Activated T-cell treated with anti-CD3 and anti-CD28 coated beads for 1 hour (primary cell): ENCODE measurements at regions not wholly inside any gene's neighbourhood (a gene's known extent, or its start where the extent isn't known, plus 50 kb on each side); places are given as distances from the start of the nearest gene placed in this dataset.

Experiments
- DNase-seq: peaks from one replicate; pipeline ENCODE4 v3.0.0-alpha.2; 2020; ENCODE audit warnings: low read depth

- DNase-seq: no peak
Measured at GRCh38 chr1:75984781-75985180, 52.6 kb upstream of the ASB17 start.

DNA sequence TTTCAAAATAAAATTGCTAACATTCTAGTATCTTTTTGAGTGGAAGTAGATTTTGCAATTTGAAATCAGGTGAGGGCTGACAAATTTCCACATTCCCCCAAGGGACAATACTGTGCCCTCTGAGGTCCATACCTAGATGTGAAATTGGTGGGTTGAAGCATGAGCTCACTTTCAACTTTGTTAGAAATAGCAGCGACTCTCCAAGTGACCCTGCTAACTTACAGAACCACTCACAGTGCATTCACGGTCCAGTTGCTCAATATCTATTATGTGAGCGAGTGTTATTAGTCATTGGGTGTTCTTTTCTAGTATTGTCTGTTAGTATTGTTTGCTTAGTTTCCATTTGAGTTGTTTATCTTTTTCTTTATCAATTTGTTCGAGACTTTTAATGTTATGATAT is 53.6 kb upstream of the ASB17 start:
- DNase-seq: no peak

DNA sequence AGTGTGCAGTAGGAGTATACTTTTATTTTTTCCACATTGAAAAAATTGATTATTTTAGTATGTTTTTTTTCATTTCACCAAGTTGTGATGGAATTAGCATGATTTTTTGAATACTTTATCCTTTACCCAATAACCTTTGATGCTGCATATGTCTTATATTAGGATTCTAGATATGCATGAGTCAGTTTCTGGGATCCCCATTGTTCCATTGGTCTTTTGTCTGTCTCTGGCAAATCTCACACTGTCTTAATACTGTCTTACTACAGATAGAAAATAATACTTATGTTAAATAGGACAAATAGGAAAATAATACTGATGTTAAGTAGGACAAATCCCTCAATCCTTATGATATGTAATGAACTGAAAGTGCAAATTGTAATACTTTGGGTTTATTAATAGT is 54.3 kb upstream of the ASB17 start:
- no peak for DNase-seq

- no peak for DNase-seq
Measured at GRCh38 chr1:75989121-75989520, 56.9 kb upstream of the ASB17 start.

DNA sequence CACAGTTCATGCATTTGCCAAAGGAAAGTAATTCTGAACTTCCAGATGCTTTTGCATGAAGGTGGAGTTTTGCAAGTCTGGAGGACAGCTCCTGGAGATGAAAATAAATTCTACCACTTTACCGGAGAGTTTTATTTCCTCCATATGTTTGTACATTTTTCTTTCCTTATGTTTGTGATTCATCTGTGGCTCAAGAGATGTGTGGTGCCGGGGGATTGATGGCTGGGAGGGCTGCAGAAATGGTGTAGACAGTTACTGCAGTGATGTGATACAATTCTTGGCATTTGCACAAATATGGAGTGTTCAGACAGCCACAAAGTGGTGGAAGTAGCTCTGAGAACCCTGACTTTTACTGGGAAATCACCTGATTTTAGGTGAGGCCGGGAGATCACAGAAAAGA is 58.5 kb upstream of the ASB17 start:
- DNase-seq: no peak

DNA sequence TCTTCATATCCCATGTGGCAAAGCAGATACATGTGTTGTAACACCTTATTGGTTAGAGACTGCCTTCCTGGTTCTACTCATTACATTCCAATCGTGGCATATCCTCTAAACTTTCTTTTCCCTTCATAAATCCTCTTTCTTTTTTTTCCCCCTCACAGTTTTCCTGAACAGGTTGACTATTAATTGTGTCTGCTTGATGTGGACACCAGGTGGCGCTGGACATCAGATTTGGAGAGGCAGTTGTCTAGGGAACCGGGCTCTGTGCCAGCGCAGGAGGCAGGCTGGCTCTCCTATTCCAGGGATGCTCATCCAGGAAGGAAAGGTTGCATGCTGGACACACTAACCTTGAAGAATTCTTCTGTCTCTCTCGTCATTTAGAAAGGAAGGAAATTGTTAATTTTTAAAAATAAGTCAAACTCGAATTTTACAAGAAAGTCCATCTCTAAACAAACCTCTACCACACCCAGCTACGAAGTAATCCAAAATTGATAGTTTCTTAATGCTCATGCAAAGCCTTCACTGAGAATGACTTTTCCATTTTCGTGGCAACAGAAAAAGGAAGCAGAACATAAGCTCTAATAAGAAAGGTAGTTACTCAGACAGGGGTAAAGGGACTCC is 59.4 kb upstream of the ASB17 start:
- peak; percentile 71 for DNase-seq

DNA sequence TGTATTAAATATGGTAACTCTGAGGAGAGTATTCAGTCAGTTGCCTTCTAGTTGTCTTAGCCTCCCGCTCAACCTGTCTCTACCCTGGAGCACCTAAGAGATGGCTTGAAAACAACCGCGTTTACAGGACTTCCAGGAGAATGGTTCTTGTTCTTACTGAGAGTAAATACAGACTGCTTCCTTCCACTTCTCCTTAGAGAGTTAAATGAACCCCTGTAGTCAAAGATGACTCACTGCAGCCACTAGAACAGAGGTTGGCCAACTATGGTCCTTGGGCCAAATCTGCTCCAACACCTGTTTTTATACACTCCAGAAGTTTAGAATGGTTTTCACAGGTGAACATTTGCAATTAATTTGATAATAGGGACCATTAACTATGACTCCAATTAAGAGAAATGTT is 60.1 kb upstream of the ASB17 start:
- no peak for DNase-seq

DNA sequence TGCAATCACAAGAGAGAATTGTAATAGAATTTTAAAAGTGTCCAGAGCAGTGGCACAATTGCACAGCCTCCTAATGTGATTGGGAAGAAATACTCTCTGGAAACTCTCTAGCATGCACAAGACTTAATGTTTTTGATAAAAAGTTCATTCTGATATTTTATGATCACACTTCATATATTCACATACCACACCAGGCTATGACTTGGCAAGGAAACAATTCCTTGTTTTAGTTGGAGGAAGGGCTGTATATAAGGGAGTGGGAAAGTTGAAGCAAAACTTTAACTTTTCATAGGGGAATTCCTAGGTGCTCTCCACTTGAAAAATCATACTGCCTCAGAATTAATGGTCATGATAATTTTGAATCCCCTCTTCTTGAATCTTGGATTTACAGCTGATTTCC is 61.5 kb upstream of the ASB17 start:
- DNase-seq: no peak

GRCh38 chr1:75996196-75996595 is 64.0 kb upstream of the ASB17 start:
- DNase-seq: no peak

DNA sequence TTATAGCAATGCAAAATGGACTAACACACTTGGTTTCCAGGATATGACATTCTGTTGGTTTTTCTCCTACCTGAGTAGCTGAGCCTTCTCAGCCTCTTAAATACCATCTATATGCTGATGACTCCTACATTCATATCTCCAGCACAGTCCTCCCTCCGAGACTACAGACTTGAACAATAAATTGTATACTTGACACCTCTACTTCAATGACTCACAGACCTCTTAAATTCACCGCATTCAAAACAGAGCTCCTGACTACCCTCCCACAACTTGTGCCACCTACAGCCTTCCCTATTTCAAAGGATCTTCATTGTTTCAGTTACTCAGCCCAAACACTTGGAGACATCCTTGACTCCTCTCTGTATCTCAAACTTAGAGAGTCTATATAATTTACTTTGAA is 66.8 kb upstream of the ASB17 start:
- no peak for DNase-seq

DNA sequence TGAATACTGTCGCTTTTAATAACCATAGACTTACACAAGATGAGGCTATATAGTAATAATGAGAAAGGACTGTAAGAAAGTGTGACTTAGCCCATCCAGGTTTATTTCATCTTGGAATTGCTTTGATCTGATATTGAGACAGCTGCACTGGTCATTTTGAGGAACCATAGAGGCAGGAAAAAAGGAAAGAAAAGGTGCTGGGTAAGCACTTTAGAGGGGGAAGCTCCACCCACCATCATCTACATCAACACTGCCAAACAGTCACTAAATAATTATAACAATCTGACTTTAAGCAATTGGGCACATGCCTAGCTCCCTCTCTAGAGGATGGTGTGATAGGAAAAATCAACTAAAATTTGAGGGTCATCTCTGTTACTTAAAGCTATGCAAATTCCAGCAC is 70.6 kb upstream of the ST6GALNAC3 start:
- DNase-seq: no peak

DNA sequence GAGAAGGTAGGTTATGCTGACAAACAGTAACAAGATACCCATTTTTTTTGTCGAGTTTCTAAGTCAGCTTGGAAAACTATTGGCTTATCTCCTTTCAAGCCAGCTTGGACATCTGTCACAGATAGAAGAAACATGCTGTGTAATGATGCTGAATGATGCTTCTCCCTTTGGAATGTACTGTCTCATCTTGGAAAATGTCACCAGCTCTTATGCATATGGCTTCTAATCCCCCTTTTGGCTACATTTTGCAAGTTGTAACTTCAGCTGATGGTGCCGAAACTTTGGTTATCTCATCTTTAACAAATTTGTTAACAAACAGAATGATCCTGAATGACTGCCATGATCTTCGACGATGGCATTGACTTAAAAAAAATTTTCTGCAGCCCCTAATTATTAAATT is 68.8 kb upstream of the ST6GALNAC3 start:
- DNase-seq: no peak

DNA sequence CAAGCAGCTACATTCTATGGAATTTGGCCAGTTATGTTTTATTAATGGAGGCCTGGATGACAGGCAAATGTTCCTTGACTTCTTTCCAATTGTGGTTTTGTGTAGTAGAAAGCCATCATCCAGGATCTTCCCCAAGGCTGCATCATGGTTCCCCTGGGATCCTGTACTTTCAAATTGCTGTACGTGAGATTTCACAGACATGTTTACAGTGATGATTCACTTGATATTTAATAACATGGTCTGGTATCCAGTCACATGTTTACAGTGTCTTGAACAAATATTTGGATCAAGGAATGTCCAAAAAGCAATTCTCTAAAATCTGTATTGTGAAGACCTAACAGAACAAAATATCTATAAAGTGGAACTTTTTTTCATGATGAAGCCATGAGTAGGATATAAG is 68.3 kb upstream of the ST6GALNAC3 start:
- no peak for DNase-seq

DNA sequence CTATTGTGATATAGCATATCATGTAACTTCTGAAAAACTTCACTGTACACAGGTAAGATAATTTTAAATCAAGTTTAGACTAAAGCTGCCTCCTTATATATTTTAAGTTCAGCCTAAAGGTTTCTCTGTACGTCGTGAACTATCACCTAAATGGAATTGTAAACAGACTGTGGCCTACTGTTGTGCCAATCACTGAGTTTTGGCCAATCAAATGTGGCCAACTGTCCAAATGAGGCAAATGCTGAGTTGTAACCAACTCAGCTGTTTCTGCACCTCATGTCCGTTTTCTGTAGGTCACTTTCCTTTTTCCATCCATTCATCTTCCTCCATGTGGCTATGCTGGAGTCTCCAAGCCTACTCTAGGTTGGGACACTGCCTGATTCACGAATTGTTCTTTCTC is 63.7 kb upstream of the ST6GALNAC3 start:
- no peak for DNase-seq

- no peak for DNase-seq
Measured at GRCh38 chr1:76012341-76013205, 62.0 kb upstream of the ST6GALNAC3 start.

GRCh38 chr1:76013206-76013581 is 61.4 kb upstream of the ST6GALNAC3 start:
- DNase-seq: no peak

DNA sequence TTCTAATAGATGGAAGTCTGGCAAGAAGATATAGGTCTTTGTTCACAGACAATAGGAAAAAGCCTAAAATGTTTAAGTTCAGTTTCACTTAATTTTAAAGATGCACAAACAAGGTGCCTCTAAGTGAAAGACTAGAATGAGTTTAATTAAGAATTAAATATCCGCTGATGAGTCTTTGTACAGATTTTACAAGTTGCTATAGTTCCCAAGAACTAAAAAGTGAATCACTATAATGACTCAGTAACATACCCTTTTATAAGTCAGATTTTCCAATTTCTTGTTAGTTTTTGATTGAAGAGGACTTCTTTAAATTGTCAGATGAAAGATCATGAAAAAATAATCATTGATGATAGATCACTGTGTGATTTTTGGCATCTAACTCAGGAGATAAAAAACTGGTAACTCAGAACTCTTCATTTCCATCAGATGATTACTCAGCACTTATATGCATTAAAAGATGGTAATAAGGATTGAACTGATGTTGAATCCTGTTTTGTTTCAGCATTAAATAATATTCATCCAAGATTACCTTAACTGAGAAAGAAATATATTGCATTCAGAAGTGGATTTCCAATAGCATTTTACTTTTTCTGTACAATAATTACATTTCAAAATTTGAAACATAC is 59.0 kb upstream of the ST6GALNAC3 start:
- DNase-seq: no peak

GRCh38 chr1:76018045-76018444 is 56.5 kb upstream of the ST6GALNAC3 start:
- no peak for DNase-seq

DNA sequence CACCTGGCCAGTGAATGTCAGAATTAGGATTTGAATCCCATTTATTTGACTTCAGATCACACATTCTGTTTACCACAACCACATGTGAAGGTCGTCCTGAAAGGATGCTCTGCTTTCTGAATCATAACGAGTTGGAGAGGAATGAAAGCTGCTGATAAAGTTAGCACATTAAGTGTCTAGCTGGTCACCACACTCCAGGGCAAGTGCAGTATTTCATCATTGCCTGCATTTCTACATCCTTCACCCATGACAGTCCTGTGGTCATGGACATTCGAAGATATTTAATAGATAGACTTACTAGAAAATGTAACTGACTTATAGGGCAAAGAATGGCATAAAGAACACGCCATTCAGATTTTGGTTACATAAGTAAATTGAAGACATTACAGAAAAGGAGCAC is 52.7 kb upstream of the ST6GALNAC3 start:
- DNase-seq: no peak

- no peak for DNase-seq
Measured at GRCh38 chr1:76023669-76024435, 50.7 kb upstream of the ST6GALNAC3 start.
